Smooth muscle cell (in vitro differentiated cells): ENCODE measurements at regions not wholly inside any gene's neighbourhood (a gene's known extent, or its start where the extent isn't known, plus 50 kb on each side); places are given as distances from the start of the nearest gene placed in this dataset.
A peak's percentile ranks its signal among the peaks of the same experiment; 100 is the strongest.
"Not testable (repeated sequence)": the region's sequence is repeated elsewhere in the genome, so short reads cannot be mapped to it uniquely, and the experiment has no call there.

Experiments used
- DNase-seq: peaks from one replicate; lab custom pipeline; 2025; ENCODE audit not compliant: unreplicated experiment; lab: John Stamatoyannopoulos, UW
- H2AFZ ChIP-seq: fragments of 200-600 bp; sonication (generic); 2 replicates; pipeline ENCODE4 v1.6.0; 2016; ENCODE audit warnings: antibody characterized with exemption, low read depth, mild to moderate bottlenecking
- H3F3A ChIP-seq: fragments of 200-600 bp; sonication (generic); 2 replicates; pipeline ENCODE4 v1.6.0; 2017; ENCODE audit warnings: antibody characterized with exemption, low read depth
- H3K27ac ChIP-seq: fragments of 200-600 bp; sonication (generic); 2 replicates; pipeline ENCODE4 v1.5.1; 2016; ENCODE audit warnings: low read depth, mild to moderate bottlenecking
- H3K27me3 ChIP-seq: fragments of 200-600 bp; sonication (generic); 2 replicates; pipeline ENCODE4 v1.6.1; 2016; ENCODE audit warnings: low read depth, mild to moderate bottlenecking
- H3K36me3 ChIP-seq: fragments of 200-600 bp; sonication (generic); 2 replicates; pipeline ENCODE4 v1.5.1; 2016; ENCODE audit warnings: low read depth
- H3K4me1 ChIP-seq: fragments of 200-600 bp; sonication (generic); 2 replicates; pipeline ENCODE4 v1.5.1; 2016; ENCODE audit warnings: low read depth
- H3K4me2 ChIP-seq: fragments of 200-600 bp; sonication (generic); 2 replicates; pipeline ENCODE4 v1.6.0; 2016; ENCODE audit warnings: mild to moderate bottlenecking
- H3K4me3 ChIP-seq: fragments of 200-600 bp; sonication (generic); 2 replicates; pipeline ENCODE4 v1.5.1; 2016; ENCODE audit warnings: mild to moderate bottlenecking
- H3K79me2 ChIP-seq: fragments of 200-600 bp; sonication (generic); 2 replicates; pipeline ENCODE4 v1.6.0; 2016; ENCODE audit warnings: low read depth, mild to moderate bottlenecking
- H3K9ac ChIP-seq: fragments of 200-600 bp; sonication (generic); 2 replicates; pipeline ENCODE4 v1.6.0; 2016; ENCODE audit warnings: low read depth
- H3K9me3 ChIP-seq: fragments of 200-600 bp; sonication (generic); replicated peaks from 2 replicates; pipeline ENCODE4 v1.5.1; 2016; ENCODE audit warnings: low read depth
- H4K20me1 ChIP-seq: fragments of 200-600 bp; sonication (generic); 2 replicates; pipeline ENCODE4 v1.6.0; 2016; ENCODE audit warnings: low read depth
- CTCF ChIP-seq: fragments of 200-600 bp; sonication (generic); IDR thresholded peaks from 2 replicates; pipeline ENCODE4 v1.5.1; 2017; ENCODE audit warnings: borderline replicate concordance, mild to moderate bottlenecking, antibody characterized with exemption; ENCODE audit not compliant: insufficient read depth, poor library complexity, severe bottlenecking
- WGBS: methylation state at CpG from one replicate; pipeline ENCODE4 v1.1.7; 2016; ENCODE audit warnings: low lambda C conversion rate; 5-methylcytosine and 5-hydroxymethylcytosine counted together

GRCh38 chr5:125685771-125686170 lies 737.4 kb upstream of the GRAMD2B start:
- H3K4me1 ChIP-seq, result peaks cover 4% of the 10 kb centered on the region
- H3K9ac ChIP-seq, result no peak overlapping the region
- no peak for DNase-seq
- no peaks in the 10 kb centered on the region for H3K9me3 ChIP-seq
- no peak for TF ChIP-seq CTCF
- no peaks in the 10 kb centered on the region for H3K27me3 ChIP-seq
- no peaks in the 10 kb centered on the region for H4K20me1 ChIP-seq
- no peak overlapping the region for H3K4me2 ChIP-seq
- H3K27ac ChIP-seq, result no peak overlapping the region
- no peaks in the 10 kb centered on the region for H3K36me3 ChIP-seq
- no peak overlapping the region for H3K4me3 ChIP-seq
- no peak overlapping the region for H2AFZ ChIP-seq
- no peaks in the 10 kb centered on the region for H3K79me2 ChIP-seq
- H3F3A ChIP-seq, result no peaks in the 10 kb centered on the region

- H3K4me2 ChIP-seq, H3K27ac ChIP-seq, H4K20me1 ChIP-seq, H3K27me3 ChIP-seq, H2AFZ ChIP-seq, H3K79me2 ChIP-seq, H3F3A ChIP-seq, H3K4me3 ChIP-seq, H3K4me1 ChIP-seq, H3K36me3 ChIP-seq, DNase-seq, H3K9me3 ChIP-seq, H3K9ac ChIP-seq: not testable (repeated sequence)
- 93% methylated on average over 7 of the region's 7 CpGs for WGBS
Observed at GRCh38 chr5:125691738-125692530, 731.3 kb upstream of the GRAMD2B start.

GRCh38 chr5:125695996-125696655 lies 727.1 kb upstream of the GRAMD2B start:
- WGBS, result 58% methylated on average over 4 of the region's 4 CpGs
- no peak for DNase-seq
- Histone ChIP-seq H3K9ac (peak overlapping the region; percentile 29), H3K4me3 (no peak overlapping the region), H3K36me3 (no peaks in the 10 kb centered on the region), H3K4me1 (peaks cover 23% of the 10 kb centered on the region), H3K27me3 (no peaks in the 10 kb centered on the region), H3K79me2 (no peaks in the 10 kb centered on the region), H3K9me3 (no peaks in the 10 kb centered on the region), H3K27ac (peak overlapping the region; percentile 76), H4K20me1 (no peaks in the 10 kb centered on the region), H2AFZ (no peak overlapping the region), H3K4me2 (peak overlapping the region; percentile 58), H3F3A (peaks cover 6% of the 10 kb centered on the region)
- TF ChIP-seq CTCF, result no peak

GRCh38 chr5:125696762-125697161 lies 726.4 kb upstream of the GRAMD2B start:
- peak overlapping the region; percentile 76 for H3K27ac ChIP-seq
- peaks cover 6% of the 10 kb centered on the region for H3F3A ChIP-seq
- no peaks in the 10 kb centered on the region for H3K36me3 ChIP-seq
- no peak overlapping the region for H3K4me3 ChIP-seq
- no peak for TF ChIP-seq CTCF
- H3K79me2 ChIP-seq, result no peaks in the 10 kb centered on the region
- H3K9me3 ChIP-seq, result no peaks in the 10 kb centered on the region
- peaks cover 28% of the 10 kb centered on the region for H3K4me1 ChIP-seq
- H4K20me1 ChIP-seq, result no peaks in the 10 kb centered on the region
- H3K27me3 ChIP-seq, result no peaks in the 10 kb centered on the region
- H3K9ac ChIP-seq, result peak overlapping the region; percentile 29
- no peak overlapping the region for H2AFZ ChIP-seq
- peak overlapping the region; percentile 58 for H3K4me2 ChIP-seq
- no peak for DNase-seq
- WGBS, result 18% methylated on average over 2 of the region's 2 CpGs
